ENCODE measurements at regions not wholly inside any gene's neighbourhood (a gene's known extent, or its start where the extent isn't known, plus 50 kb on each side); places are given as distances from the start of the nearest gene placed in this dataset.
"Not testable (repeated sequence)": the region's sequence is repeated elsewhere in the genome, so short reads cannot be mapped to it uniquely, and the experiment has no call there.

- Mint-ChIP-seq H3K36me3 (ENCODE audit: insufficient read depth, unreplicated experiment) (no peaks in the 10 kb centered on the region), H3K4me1 (ENCODE audit: insufficient read depth, unreplicated experiment) (no peaks in the 10 kb centered on the region), H3K9me3 (ENCODE audit: unreplicated experiment) (no peaks in the 10 kb centered on the region), H3K27ac (ENCODE audit: low read depth, unreplicated experiment) (no peak overlapping the region), H3K4me3 (ENCODE audit: unreplicated experiment) (no peak overlapping the region), H3K27me3 (ENCODE audit: insufficient read depth, unreplicated experiment) (peaks cover 12% of the 10 kb centered on the region)
- ChIA-PET CTCF (no interaction called here), POLR2A (no interaction called here)
- no peak for DNase-seq (ENCODE audit: unreplicated experiment)
- intact Hi-C loops (cut with micrococcal nuclease) = no loop called here
- no TSS peak for BruUV-seq (replicated peaks)
- no peak for TF ChIP-seq CTCF (IDR thresholded peaks at IDR 0.05; ENCODE audit: unreplicated experiment)
Observed at GRCh38 chr7:119967221-119967620, 305.8 kb upstream of the KCND2 start.

GRCh38 chr7:119968411-119968810, 304.6 kb upstream of the KCND2 start:
- H3K36me3 Mint-ChIP-seq (ENCODE audit: insufficient read depth, unreplicated experiment); H3K4me1 Mint-ChIP-seq (ENCODE audit: insufficient read depth, unreplicated experiment); H3K9me3 Mint-ChIP-seq (ENCODE audit: unreplicated experiment); H3K27ac Mint-ChIP-seq (ENCODE audit: low read depth, unreplicated experiment); BruUV-seq (replicated peaks); intact Hi-C loops (cut with micrococcal nuclease); POLR2A ChIA-PET; H3K4me3 Mint-ChIP-seq (ENCODE audit: unreplicated experiment); DNase-seq (ENCODE audit: unreplicated experiment): not testable (repeated sequence)
- CTCF ChIA-PET = interaction anchor here (0.5 kb wide), 1 partner anchor 920 kb away, joined by 3 read pairs; no protein-coding TSS in a partner anchor
- H3K27me3 Mint-ChIP-seq (ENCODE audit: insufficient read depth, unreplicated experiment) = peaks cover 23% of the 10 kb centered on the region

- intact Hi-C loops (cut with micrococcal nuclease) = no loop called here
- no peaks in the 10 kb centered on the region for H3K36me3 Mint-ChIP-seq (ENCODE audit: insufficient read depth, unreplicated experiment)
- no peaks in the 10 kb centered on the region for H3K4me1 Mint-ChIP-seq (ENCODE audit: insufficient read depth, unreplicated experiment)
- H3K27ac Mint-ChIP-seq (ENCODE audit: low read depth, unreplicated experiment) = no peak overlapping the region
- no peak overlapping the region for H3K4me3 Mint-ChIP-seq (ENCODE audit: unreplicated experiment)
- H3K9me3 Mint-ChIP-seq (ENCODE audit: unreplicated experiment) = no peaks in the 10 kb centered on the region
- ChIA-PET CTCF (interaction anchor here (0.5 kb wide), 1 partner anchor 18 kb away, joined by 3 read pairs; no protein-coding TSS in a partner anchor), POLR2A (no interaction called here)
- DNase-seq (ENCODE audit: unreplicated experiment) = no peak
- peaks cover 29% of the 10 kb centered on the region for H3K27me3 Mint-ChIP-seq (ENCODE audit: insufficient read depth, unreplicated experiment)
- BruUV-seq (replicated peaks) = no TSS peak
- no peak for TF ChIP-seq CTCF (IDR thresholded peaks at IDR 0.05; ENCODE audit: unreplicated experiment)
Observed at GRCh38 chr7:119969054-119969453, 303.9 kb upstream of the KCND2 start.

- TF ChIP-seq CTCF (IDR thresholded peaks at IDR 0.05; ENCODE audit: unreplicated experiment) = no peak
- H3K4me1 Mint-ChIP-seq (ENCODE audit: insufficient read depth, unreplicated experiment) = no peaks in the 10 kb centered on the region
- no peak overlapping the region for H3K27ac Mint-ChIP-seq (ENCODE audit: low read depth, unreplicated experiment)
- no peaks in the 10 kb centered on the region for H3K9me3 Mint-ChIP-seq (ENCODE audit: unreplicated experiment)
- BruUV-seq (replicated peaks) = no TSS peak
- POLR2A ChIA-PET = no interaction called here
- no peak overlapping the region for H3K4me3 Mint-ChIP-seq (ENCODE audit: unreplicated experiment)
- no peaks in the 10 kb centered on the region for H3K36me3 Mint-ChIP-seq (ENCODE audit: insufficient read depth, unreplicated experiment)
- DNase-seq (ENCODE audit: unreplicated experiment) = no peak
- H3K27me3 Mint-ChIP-seq (ENCODE audit: insufficient read depth, unreplicated experiment) = peaks cover 32% of the 10 kb centered on the region
- intact Hi-C loops (cut with micrococcal nuclease) = no loop called here
- CTCF ChIA-PET = no interaction called here
Observed at GRCh38 chr7:119969763-119970162, 303.2 kb upstream of the KCND2 start.

GRCh38 chr7:119974972-119975371, 298.0 kb upstream of the KCND2 start:
- no peak overlapping the region for H3K4me3 Mint-ChIP-seq (ENCODE audit: unreplicated experiment)
- intact Hi-C loops (cut with micrococcal nuclease) = no loop called here
- peaks cover 53% of the 10 kb centered on the region for H3K27me3 Mint-ChIP-seq (ENCODE audit: insufficient read depth, unreplicated experiment)
- no peak overlapping the region for H3K27ac Mint-ChIP-seq (ENCODE audit: low read depth, unreplicated experiment)
- no peaks in the 10 kb centered on the region for H3K4me1 Mint-ChIP-seq (ENCODE audit: insufficient read depth, unreplicated experiment)
- no TSS peak for BruUV-seq (replicated peaks)
- CTCF ChIA-PET = no interaction called here
- POLR2A ChIA-PET = no interaction called here
- no peak for DNase-seq (ENCODE audit: unreplicated experiment)
- no peaks in the 10 kb centered on the region for H3K9me3 Mint-ChIP-seq (ENCODE audit: unreplicated experiment)
- no peak for TF ChIP-seq CTCF (IDR thresholded peaks at IDR 0.05; ENCODE audit: unreplicated experiment)
- no peaks in the 10 kb centered on the region for H3K36me3 Mint-ChIP-seq (ENCODE audit: insufficient read depth, unreplicated experiment)

All from MCF 10A (cell line).